ENCODE measurements at regions not wholly inside any gene's neighbourhood (a gene's known extent, or its start where the extent isn't known, plus 50 kb on each side); places are given as distances from the start of the nearest gene placed in this dataset.

- TF ChIP-seq CTCF (IDR thresholded peaks at IDR 0.05) (no peak), POLR2A (IDR thresholded peaks at IDR 0.05) (no peak)
These were observed 213.5 kb upstream of the UBL3 start for GRCh38 chr13:30063892-30064291.
